Natural killer cell (primary cell): ENCODE measurements at regions not wholly inside any gene's neighbourhood (a gene's known extent, or its start where the extent isn't known, plus 50 kb on each side); places are given as distances from the start of the nearest gene placed in this dataset.
A peak's percentile ranks its signal among the peaks of the same experiment; 100 is the strongest.

ENCODE experiments used
- ATAC-seq, 3 donors: fragments of 150-1000 bp in 2 of 3; fragments of 200-7000 bp in 1 of 3; cut with Tn5 transposase; 1 replicate in 1 of 3; 2 replicates in 2 of 3; pipeline ENCODE4 v1.10.0; 2021; ENCODE audit warnings: mild to moderate bottlenecking in 2 of 3, moderate library complexity in 2 of 3
- DNase-seq, 2 donors: peaks; one replicate each; pipeline versions ENCODE4 v3.0.0 to v3.0.0-alpha.2; 2013 to 2021; ENCODE audit warnings: mixed read lengths in 1 of 2
- H3K27ac ChIP-seq: one replicate; pipeline ENCODE4 v1.5.1; 2013; ENCODE audit warnings: mild to moderate bottlenecking, low read length
- H3K27me3 ChIP-seq: one replicate; pipeline ENCODE4 v1.6.1; 2013; ENCODE audit warnings: low read length; ENCODE audit not compliant: control insufficient read depth, insufficient read depth
- H3K36me3 ChIP-seq: one replicate; pipeline ENCODE4 v1.6.1; 2013; ENCODE audit warnings: low read length; ENCODE audit not compliant: control insufficient read depth, insufficient read depth
- H3K4me1 ChIP-seq: one replicate; pipeline ENCODE4 v1.6.1; 2013; ENCODE audit warnings: low read length; ENCODE audit not compliant: control insufficient read depth, insufficient read depth
- H3K4me3 ChIP-seq: one replicate; pipeline ENCODE4 v1.5.1; 2013; ENCODE audit warnings: low read length
- H3K9me3 ChIP-seq: one replicate; pipeline ENCODE4 v1.6.1; 2013; ENCODE audit warnings: low read length; ENCODE audit not compliant: control insufficient read depth, insufficient read depth
- H3K27ac Mint-ChIP-seq, 2 donors: one replicate each; pipeline ENCODE4 v1.8.0; 2022; ENCODE audit warnings: mild to moderate bottlenecking in 2 of 2, mixed read lengths in 2 of 2, moderate library complexity in 1 of 2
- H3K27me3 Mint-ChIP-seq, 2 donors: one replicate each; pipeline ENCODE4 v1.8.0; 2022; ENCODE audit warnings: low read depth in 2 of 2, mixed read lengths in 2 of 2
- H3K36me3 Mint-ChIP-seq: one replicate; pipeline ENCODE4 v1.8.0; 2022; ENCODE audit warnings: mixed read lengths
- H3K4me1 Mint-ChIP-seq, 2 donors: one replicate each; pipeline ENCODE4 v1.8.0; 2022; ENCODE audit warnings: mixed read lengths in 2 of 2
- H3K4me3 Mint-ChIP-seq: one replicate; pipeline ENCODE4 v1.8.0; 2022; ENCODE audit warnings: mild to moderate bottlenecking, moderate library complexity, mixed read lengths
- H3K9me3 Mint-ChIP-seq, 2 donors: one replicate each; pipeline ENCODE4 v1.8.0; 2022; ENCODE audit warnings: mixed read lengths in 2 of 2
- WGBS: methylation state at CpG from one replicate; pipeline ENCODE4 v1.1.7; 2013; ENCODE audit warnings: missing lambda C conversion rate; ENCODE audit not compliant: insufficient coverage; 5-methylcytosine and 5-hydroxymethylcytosine counted together
- intact Hi-C: fragments of 100-400 bp; cut with micrococcal nuclease; formaldehyde crosslinking; loops from one replicate; pipeline ENCODE4 v1.14.2; 2022
- TF ChIP-seq, protein P1 (sequence below): fragments of 200-600 bp; IDR thresholded peaks from one replicate; pipeline ENCODE4 v1.8.0; 2022; ENCODE audit warnings: antibody characterized with exemption

DNA sequence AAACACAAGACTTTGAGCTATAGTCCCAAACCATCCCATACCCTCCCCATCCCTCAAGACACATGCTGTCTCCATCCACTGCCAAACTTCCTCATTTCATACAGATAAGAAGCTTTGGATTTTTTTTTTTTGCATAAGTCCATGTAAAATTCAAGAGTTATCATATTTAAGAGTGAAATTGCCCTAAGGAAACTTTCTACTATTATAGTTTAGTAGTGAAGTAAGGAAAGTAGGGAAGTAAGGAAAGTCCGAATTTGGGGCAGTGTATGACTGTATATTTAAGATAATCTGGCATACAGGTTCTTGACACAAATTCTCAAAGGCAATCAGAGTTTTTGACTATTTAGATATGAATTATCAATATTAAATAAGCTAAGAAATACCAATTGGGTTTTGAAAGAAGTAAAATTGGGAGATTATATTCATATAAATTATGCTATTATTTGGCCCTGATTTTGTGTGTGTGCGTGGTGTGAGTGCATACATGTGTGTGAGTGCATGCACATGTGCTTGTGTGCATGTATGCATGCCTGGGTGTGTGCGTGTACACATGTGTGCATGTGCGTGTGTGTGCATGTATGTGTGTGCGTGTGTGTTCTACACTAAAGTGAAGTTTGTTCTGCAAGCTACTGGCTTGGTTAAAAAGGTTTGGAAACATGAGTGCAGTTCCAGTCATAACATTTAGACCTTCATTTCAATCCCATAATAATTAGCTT lies 83.6 kb upstream of the MBNL1 start:
- Histone ChIP-seq H3K36me3 (no peaks in the 10 kb centered on the region), H3K4me1 (peaks cover 5% of the 10 kb centered on the region), H3K27me3 (no peaks in the 10 kb centered on the region), H3K27ac (no peak overlapping the region), H3K4me3 (no peak overlapping the region), H3K9me3 (no peaks in the 10 kb centered on the region)
- Mint-ChIP-seq H3K9me3 (no peaks in the 10 kb centered on the region), H3K27me3 (no peaks in the 10 kb centered on the region), H3K36me3 (no peaks in the 10 kb centered on the region), H3K4me3 (no peak overlapping the region), H3K4me1 (peaks cover 42 to 48% of the 10 kb centered on the region in 2 donors), H3K27ac (no peak overlapping the region)
- intact Hi-C loops = loop anchor here (5.0 kb wide), 1 partner anchor 112 kb away; no protein-coding TSS in a partner anchor
- no peak for ATAC-seq
- DNase-seq = no peak
- TF ChIP-seq, protein P1, sequence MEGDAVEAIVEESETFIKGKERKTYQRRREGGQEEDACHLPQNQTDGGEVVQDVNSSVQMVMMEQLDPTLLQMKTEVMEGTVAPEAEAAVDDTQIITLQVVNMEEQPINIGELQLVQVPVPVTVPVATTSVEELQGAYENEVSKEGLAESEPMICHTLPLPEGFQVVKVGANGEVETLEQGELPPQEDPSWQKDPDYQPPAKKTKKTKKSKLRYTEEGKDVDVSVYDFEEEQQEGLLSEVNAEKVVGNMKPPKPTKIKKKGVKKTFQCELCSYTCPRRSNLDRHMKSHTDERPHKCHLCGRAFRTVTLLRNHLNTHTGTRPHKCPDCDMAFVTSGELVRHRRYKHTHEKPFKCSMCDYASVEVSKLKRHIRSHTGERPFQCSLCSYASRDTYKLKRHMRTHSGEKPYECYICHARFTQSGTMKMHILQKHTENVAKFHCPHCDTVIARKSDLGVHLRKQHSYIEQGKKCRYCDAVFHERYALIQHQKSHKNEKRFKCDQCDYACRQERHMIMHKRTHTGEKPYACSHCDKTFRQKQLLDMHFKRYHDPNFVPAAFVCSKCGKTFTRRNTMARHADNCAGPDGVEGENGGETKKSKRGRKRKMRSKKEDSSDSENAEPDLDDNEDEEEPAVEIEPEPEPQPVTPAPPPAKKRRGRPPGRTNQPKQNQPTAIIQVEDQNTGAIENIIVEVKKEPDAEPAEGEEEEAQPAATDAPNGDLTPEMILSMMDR = no peak
- 99% methylated on average over 4 of the region's 5 CpGs for WGBS

DNA sequence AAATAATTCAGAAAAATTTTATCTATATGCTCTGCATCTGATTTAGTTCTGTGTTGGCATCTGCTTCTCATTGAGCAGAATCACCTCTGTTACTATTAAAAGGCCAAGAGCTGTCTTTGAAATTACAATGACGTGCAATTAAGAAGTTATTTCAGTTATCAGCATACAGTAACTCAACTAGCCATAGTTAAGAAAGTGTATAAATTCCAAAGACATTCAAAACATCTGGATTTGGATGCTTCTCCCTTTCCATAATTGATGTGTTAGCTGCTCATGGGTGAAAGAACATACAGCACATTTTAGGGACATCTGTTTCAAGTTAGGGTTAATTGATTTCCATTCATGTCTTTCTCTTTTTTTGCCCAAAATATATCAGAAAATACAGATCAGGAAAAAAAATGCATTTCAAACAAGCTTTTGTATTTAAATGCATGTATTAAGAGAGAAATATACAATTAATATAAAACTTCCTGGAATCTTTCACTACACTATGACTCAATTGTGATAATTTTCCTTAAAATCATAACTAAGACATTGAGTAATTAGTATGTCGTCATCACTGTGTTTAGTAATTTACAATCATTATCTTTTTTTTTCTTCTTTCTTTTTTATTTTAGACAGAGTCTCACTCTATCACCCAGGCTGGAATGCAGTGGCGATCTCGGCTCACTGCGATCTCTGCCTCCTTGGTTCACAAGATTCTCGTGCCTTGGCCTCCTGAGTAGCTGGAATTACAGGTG lies 82.7 kb upstream of the MBNL1 start:
- Histone ChIP-seq H3K27ac (no peak overlapping the region), H3K4me3 (no peak overlapping the region), H3K27me3 (no peaks in the 10 kb centered on the region), H3K9me3 (no peaks in the 10 kb centered on the region), H3K36me3 (no peaks in the 10 kb centered on the region), H3K4me1 (peaks cover 3% of the 10 kb centered on the region)
- intact Hi-C loops = no loop called here
- Mint-ChIP-seq H3K4me3 (no peak overlapping the region), H3K27ac (no peak overlapping the region), H3K9me3 (no peaks in the 10 kb centered on the region), H3K27me3 (no peaks in the 10 kb centered on the region), H3K36me3 (no peaks in the 10 kb centered on the region), H3K4me1 (peaks cover 40 to 46% of the 10 kb centered on the region in 2 donors)
- ATAC-seq (no peak), DNase-seq (no peak)
- 99% methylated on average over 4 of the region's 6 CpGs for WGBS
- TF ChIP-seq, protein P1 = no peak

- TF ChIP-seq, protein P1 = no peak
- no peaks in the 10 kb centered on the region for H3K27me3 Mint-ChIP-seq
- Histone ChIP-seq H3K9me3 (no peaks in the 10 kb centered on the region), H3K36me3 (no peaks in the 10 kb centered on the region), H3K4me1 (peaks cover 16% of the 10 kb centered on the region), H3K27me3 (no peaks in the 10 kb centered on the region), H3K27ac (no peak overlapping the region), H3K4me3 (no peak overlapping the region)
- H3K27ac Mint-ChIP-seq = peak overlapping the region in 1 of 2 donors; percentile 15
- ATAC-seq (no peak), DNase-seq (no peak)
- intact Hi-C loops = loop anchor here (5.0 kb wide), 1 partner anchor 127 kb away; no protein-coding TSS in a partner anchor
- 92% methylated on average over 1 of the region's 2 CpGs for whole genome bisulfite sequencing
- H3K36me3 Mint-ChIP-seq = no peaks in the 10 kb centered on the region
- H3K4me1 Mint-ChIP-seq = peaks cover 44 to 45% of the 10 kb centered on the region in 2 donors
- no peaks in the 10 kb centered on the region for H3K9me3 Mint-ChIP-seq
- H3K4me3 Mint-ChIP-seq = no peak overlapping the region
Observed at GRCh38 chr3:152190636-152191183, 78.0 kb upstream of the MBNL1 start.
